Left lobe of liver (tissue), 2 donors: ENCODE measurements at regions not wholly inside any gene's neighbourhood (a gene's known extent, or its start where the extent isn't known, plus 50 kb on each side); places are given as distances from the start of the nearest gene placed in this dataset.

Experiments used
- ATAC-seq: fragments of 200-7000 bp; cut with Tn5 transposase; one replicate; pipeline ENCODE4 v1.9.1; 2020; ENCODE audit warnings: mild to moderate bottlenecking, moderate library complexity
- DNase-seq: peaks from one replicate; pipeline ENCODE4 v3.0.0-alpha.2; 2020; ENCODE audit warnings: low spot score
- donor health status: DM: no; HTN: no; CAD: no; lungs with moderate emphysema.
- donor health status: DM: no; HTN: yes; CAD: no.

DNA sequence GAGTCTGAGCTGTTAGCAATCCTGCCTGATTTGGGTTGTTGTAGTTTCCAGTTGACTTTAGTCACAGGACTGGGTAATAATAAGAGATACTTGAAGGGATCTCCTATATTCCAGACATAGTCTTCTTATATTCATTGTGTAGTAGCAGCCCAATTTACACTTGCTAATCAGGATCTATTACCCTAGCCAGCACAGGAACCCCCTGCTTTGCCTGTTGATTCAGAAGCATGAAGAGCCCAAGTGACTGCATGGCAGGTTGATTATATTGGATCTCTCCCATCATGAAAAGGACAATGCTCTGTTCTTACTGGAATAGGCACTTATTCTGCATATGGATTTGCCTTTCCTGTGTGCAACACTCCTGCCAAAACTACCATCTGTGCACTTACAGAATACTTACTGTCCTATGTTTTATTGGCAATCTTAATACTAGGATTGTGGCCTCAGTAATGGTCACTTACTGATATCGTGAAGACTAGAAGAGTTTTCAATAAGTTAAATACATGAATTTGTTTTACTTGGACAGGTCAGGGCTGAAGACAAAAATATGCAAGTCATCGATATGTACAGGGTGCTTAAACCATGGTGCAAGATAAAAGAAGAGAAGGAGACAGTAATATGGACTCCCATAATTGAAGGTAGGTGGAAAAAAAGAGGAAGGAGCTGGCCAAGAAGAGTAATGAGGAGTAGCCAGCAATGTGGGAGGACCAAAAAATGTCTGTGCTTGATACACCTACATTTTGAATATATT is 304.1 kb downstream of the MCTP2 start:
- DNase-seq: no peak

DNA sequence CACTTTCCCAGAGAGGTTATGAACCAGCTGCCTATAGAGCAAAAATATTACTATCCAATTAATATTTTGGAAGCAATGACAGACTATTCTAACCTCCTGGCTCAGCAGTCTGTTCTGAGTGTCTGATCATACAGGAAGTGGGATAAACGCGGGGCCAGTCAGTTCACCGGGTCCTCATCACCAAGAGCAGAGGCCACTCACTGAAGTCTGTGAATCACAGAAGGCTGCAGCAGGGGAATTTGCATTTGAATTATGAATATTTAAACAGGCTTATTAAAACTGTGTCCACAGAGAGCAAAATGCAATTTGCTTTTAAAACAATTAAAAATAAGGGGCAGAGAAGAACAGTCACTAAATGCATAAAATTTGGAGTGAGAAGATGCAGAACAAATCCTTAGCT is 305.2 kb downstream of the MCTP2 start:
- ATAC-seq: no peak

More for the DNA sequence above, 304.1 kb downstream of the MCTP2 start:
- no peak for ATAC-seq

DNA sequence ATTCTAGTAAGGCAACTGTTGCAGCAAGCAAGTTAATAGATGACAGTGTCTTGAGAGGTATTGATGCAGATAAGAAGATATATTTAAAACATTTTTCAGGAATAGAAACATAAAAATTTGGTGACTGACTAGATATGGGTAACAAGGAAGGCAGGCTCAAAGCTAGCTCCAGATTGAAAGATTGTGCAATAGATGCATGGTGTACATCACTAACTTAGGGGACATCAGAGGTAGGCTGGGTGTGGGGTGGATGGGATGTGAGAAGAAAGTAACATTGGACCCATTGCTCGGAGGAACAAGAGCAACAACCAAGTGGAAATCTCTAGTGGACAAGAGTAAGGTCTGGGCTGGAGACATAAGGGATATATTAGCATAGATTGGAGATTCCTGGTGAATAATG is 306.9 kb downstream of the MCTP2 start:
- ATAC-seq: no peak
- DNase-seq: no peak

More for the DNA sequence above, 305.2 kb downstream of the MCTP2 start:
- no peak for DNase-seq

DNA sequence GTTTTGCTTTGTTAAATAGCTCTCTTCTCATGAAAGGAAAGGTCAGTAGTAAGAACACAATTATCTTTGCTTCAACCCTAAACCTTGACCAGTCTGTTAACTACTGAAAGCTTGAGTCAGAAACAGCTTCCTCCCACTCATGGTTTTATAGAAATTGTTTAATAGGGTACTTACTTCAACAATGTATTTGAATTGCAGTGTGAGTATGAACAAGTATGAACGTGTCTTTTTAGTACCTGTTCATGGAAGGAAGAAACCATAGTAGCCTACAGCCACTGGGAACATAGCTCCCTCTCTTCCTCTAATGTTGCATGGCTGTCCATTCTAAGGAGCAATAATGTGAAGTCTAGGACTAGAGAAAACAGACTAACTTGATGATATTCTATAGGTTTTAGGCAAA is 311.0 kb downstream of the MCTP2 start:
- ATAC-seq (no peak), DNase-seq (no peak)

DNA sequence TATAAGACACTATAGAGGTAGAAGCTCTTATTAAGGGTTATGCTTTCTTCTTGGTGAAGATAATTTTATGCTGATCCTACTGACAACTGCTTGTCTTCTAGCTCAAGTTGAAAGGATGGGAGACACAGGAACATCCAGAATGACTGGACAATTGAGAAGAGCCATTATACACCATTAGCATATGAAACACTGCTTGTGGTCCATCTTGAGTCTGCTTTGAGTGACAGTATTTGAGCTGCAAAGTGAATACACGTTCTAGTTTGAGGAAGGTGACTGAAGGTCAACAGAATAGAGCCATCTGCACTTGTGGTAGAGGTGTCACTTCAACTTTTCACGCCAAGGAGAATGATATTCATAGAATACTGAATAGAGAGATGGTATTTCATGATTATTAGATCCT is 315.4 kb downstream of the MCTP2 start:
- no peak for DNase-seq
- no peak for ATAC-seq

DNA sequence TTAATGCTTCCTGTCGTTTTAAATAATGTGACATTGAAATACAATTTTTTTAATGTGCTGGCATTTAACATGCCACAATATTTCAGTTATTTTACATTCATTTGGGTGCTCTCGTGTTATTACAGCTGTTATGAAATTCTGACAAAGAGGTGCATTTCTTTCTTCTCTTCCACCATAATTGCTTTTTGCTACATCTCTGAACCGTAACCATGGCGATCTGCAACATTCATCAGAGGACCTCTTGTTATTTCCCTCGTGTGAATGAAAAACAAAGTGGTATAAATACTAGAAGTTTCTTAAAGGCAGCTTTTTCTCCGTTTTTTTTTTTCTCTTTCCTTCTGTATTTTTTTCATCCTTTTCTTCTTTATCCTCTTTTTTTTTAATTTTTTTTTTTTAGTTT is 316.4 kb downstream of the MCTP2 start:
- ATAC-seq: no peak
- no peak for DNase-seq

DNA sequence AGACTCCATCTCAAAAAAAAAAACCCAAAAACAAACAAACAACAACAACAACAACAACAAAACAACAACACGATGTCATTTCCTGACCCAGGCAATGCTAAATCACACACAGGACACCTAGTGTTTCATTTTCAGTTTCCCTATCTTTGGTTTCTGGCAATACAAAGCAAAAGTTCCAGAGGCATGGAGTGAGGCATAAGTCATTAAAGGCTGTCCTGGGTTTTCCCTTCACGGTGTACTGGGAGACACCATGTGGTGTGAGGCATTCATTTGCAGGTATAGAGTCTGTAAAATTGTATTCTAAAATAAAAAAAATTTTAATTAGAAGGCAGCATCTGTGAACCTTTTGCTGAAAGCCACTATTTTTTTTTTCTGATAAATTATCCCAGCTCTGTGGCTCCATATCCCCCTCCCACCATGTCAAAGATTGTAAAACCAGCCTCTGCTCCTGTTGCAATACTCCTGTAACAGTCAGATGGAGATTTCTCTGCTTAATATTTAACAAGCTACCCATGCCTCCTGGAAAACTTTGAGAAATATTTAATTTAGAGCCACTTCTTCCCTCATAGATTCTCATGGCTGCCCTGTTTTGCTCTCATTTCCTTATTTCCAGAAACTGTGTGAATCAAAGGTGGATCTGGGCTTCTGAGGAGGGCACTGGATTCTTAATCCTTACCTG is 324.6 kb downstream of the MCTP2 start:
- ATAC-seq: peak; percentile 83
- DNase-seq: no peak

DNA sequence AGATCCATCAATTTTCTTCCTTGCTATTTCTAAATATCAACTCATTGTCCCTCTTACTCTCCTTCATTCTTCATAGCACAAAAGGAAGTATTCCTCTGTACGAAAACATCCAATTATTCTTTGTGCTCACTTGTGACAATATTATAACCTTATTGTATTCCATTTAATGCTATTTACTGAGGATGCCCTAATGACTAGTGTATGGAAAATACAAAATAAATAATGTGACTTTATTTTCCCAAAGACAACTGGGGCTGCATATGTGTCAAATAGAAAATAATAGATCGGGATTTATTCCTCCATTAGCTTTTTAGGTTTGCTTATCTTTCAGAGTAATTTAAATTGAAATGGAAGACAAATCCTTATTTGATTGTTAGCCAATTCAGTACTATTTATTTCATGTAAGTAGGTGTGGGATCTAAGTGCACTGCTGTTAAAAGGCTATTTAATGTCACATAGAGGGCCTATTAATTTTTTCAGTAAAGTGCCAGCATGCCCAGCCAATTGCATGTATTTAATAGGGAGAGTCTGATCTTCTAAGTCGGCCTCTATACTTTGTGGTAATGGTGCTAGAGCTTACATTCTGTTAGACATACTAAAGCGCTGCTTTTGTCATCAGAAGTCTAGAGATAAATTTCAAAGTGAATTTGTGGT is 329.8 kb downstream of the MCTP2 start:
- no peak for DNase-seq
- no peak for ATAC-seq

DNA sequence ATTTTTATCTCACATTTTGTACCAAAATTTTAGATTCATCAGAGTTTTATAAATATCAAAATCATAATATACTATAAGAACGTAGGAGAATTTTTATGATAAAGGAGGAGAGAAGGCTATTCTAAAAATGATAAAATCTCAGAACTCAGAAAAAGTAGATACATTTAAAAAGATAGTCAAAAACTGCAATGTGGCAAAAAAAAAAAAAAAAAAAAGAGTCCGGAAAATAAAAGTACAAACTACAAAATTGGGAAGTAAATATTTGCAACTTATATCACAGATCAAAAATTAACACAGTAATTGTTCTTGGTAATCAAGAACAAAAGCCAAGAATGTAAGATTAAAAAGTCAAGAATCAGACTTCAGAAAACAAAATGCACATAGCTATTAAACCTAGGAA is 332.1 kb downstream of the MCTP2 start:
- ATAC-seq (no peak), DNase-seq (no peak)

DNA sequence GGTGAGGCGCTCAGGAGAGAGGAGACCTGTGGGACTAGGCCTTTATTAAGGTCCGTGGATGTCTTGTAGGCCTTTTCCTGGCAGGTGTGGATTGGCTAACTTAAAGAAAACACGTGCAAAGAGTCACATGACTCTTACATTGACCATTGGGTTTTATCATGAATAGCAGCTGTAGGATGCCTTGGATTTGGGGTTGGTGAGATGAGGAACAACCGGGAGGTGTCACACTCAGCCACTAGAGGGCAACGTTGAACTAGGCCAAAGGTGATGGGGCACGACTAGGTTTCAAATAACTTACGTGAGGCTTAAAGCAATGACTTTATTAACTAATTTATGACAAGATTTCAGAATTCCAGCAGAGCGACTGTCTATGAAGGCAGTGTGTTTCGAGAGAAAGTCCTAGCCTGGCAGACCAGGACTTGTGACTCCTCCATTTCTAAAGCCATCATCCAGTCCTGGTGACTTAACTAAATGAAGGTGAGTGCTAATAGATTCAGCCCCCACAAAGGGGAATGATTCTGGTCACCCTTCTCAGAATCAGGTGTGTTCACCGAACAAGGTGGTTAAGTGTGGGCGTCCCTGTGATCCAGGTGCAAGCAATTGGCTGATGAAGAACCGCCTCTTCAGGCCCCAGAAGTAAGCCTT is 345.6 kb downstream of the MCTP2 start:
- ATAC-seq (peak; percentile 84), DNase-seq (no peak)

DNA sequence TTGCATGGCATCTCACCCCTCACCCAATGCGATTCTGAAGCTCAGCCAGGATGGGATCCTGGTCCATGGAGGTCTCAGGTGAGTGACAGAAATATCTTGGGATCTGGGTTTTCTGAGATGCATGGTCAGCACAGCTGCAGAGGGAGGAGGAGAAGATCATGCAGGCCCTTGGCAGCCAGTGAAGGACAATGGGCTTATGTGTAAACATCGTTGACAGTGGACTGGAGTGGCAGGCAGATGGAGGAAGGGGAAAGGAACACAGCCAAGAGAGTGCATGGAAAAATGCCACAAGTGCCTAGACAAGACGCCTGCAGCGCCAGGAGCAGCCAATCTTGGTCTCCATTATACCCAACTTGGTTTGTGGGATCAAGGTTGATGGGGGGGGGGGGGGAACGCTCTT is 347.9 kb downstream of the MCTP2 start:
- DNase-seq (no peak), ATAC-seq (no peak)

DNA sequence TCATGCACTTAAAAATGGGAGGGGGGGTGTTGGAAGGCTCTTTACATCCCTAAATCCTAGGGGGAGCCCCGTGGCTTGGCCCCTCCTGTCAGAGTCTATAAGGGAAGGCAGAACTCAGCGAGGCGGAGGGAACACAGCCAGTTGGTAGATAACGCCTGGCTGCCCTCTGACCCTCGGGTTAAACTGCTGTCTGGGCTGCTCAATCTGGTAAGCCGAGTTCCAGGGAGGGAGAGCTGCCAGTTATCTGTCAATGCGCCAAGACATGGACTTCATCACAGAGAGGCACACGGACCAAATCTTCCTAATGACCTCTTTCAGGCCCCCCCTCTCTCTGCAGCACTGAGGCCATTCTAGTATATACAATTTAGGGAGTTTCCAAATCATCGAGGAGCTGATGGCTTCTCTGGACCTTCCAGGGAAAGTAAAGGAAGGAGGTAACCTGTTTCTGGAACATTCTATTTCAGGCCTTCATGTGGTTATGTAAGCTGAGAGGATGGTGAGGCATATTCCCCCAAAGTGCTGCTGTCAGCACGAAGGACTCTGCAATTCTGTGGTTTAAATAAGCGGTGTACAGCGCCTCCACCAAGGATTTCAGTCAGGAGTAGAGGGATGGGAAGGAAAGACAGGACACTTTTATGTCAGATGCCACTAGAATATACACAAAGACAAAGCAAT is 349.0 kb downstream of the MCTP2 start:
- peak; percentile 85 for ATAC-seq
- peak; percentile 74 for DNase-seq

DNA sequence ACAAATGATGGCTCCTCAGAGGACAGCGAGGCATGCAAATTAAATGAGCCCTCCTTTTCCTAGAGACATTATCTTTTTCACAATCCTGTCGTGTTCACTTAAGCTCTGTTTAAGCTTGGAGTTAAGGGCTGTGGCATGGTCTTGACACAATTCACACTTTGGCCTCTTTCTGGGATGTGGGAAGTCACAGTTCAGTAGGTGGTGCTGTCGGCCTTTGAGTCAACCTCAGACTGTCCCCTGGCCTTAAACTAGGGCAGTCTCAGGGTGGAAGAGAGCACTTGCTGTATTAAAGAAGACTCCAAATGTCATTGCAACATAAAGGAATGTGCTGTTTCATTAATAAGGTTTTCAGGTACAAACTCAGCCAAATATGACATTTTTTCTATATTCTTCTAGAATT is 351.0 kb downstream of the MCTP2 start:
- DNase-seq (no peak), ATAC-seq (peak; percentile 81)

DNA sequence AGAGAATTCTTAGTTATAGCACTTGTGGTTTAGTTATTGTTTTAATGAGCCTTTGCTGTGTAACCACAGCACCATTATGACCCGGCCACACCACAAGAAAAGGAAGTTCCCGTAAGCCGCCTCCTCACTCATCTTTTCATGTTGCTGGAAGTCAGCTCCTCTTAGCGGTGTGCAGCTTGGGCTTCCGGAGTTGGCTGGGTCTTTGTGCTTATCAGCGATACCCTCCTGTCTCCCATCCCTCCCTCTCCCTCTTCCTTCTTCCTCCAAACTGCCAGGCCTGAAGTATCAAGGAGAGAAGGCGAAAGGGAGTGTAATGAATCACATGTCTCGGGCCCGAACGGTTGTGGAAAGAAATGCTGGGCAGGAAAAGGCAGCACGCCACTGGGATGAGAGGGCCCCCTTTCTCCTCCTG is 353.5 kb downstream of the MCTP2 start:
- ATAC-seq: no peak

DNA sequence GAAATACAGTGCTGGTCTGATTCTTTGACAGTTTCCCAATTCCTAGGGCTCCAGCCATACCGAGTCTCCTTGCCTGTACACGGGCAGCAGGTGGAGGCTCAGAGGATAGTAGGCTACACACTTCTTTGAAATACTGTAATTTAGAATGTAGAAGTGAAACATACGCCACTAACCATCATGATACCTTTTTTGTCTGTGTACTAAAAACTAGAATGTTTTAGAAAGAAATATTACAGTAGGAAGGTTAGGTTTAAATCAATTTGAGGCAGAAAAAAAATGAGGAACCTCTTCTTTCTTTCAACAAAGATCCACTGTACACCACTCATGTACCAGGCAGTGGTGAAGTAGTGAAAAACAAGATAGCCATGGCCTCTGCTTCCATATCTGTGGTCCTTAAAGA is 354.7 kb downstream of the MCTP2 start:
- ATAC-seq: no peak
- DNase-seq: no peak

More for the DNA sequence above, 353.5 kb downstream of the MCTP2 start:
- DNase-seq: no peak

DNA sequence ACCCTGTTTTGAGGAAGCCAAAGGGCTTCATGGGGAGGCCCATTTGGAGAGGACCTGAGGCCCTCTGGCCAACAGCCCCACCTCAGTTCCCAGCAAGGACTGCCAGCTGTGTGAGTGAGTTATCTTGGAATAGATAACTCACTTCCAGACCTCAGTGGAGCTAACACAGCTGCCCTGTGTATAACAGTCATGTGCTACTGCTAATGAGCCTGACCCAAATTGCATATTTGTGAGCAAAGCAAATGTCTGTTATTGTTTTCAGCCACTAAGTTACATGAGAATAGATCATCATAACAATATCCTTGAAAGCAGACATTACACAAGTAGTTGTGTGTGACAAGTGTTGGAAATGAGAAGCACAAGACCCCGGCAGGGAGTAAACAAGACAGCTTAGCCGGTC is 355.8 kb downstream of the MCTP2 start:
- ATAC-seq: no peak
- no peak for DNase-seq

DNA sequence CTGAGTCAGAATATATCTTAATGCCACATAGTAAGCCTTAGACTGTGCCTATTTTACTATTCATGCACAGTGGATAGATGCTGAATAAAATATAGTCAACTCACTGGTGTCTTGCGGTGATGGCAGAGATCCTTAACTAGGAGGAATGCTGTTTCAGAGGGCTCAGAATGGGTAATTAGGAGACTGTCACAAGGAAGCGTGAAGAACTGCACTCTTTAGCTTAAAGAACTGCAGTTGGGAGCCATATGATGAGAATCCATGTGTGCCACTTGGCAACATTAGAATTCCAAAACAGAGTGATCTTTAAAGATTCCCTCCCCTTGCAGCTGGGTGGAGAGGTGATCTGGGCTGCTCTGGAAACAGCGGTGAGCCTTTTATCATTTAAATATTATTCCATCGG is 357.6 kb downstream of the MCTP2 start:
- DNase-seq (no peak), ATAC-seq (no peak)

DNA sequence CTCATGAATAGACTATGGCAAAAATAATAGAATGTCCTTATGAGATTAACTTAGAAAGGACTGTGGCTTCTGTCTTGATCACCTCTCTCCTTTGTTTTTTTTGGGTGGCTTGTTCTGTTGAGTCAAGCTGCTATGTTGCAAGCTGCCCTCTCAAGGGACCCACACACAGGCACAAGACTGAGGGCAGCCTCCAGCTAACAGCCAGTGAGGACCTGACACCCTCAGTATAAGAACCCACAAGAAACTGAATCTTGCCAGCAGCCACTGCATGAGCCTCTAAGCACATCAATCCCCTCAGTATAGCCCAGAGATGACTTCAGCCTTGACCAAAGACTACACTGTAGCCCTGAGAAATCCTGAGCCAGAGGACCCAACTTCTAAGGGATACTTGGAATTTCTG is 361.1 kb downstream of the MCTP2 start:
- DNase-seq (no peak), ATAC-seq (no peak)

DNA sequence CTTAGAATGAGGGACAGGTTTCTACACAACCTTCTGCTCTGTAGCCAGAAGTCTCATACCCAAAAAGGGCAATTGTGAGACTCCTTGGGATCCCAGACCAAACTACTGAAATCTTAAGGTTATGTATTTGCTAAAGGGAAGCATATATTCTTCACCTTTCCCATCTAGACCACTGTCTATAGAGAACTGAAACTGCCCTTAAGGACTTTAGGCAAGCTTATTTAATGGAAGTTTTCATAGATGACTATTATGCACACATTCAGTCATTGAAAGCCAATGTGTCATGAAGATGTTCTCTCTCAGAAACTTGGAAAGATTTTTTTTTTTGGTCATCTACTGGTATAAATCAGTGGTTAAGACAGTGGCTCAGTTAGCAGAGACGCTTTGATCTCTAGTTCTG is 365.3 kb downstream of the MCTP2 start:
- DNase-seq (no peak), ATAC-seq (no peak)

DNA sequence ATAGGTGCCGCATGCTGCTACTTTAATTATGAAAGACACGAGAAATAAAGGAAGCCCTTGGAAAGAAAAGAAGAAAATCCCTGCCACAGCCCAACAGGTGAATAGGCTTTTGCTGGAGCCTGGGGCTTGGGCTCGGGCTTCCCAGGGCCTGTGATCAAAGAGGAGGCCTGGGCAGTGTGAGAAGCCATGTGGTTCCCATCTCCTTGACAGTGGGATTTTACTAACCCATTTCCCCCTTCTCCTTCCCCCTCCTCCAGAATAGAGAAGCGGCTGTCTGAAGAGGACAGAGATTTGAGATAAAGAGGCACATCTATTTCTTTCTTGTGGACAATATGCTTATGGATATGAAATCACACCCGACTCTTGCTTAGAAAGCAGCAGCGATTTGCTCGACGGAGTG is 369.1 kb downstream of the MCTP2 start:
- DNase-seq (no peak), ATAC-seq (no peak)
